CD4-positive, alpha-beta T cell treated with Interleukin-17A for 1 hour (primary cell): ENCODE measurements at regions not wholly inside any gene's neighbourhood (a gene's known extent, or its start where the extent isn't known, plus 50 kb on each side); places are given as distances from the start of the nearest gene placed in this dataset.

Experiments used
- DNase-seq: peaks from one replicate; pipeline ENCODE4 v3.0.0-alpha.2; 2020

DNA sequence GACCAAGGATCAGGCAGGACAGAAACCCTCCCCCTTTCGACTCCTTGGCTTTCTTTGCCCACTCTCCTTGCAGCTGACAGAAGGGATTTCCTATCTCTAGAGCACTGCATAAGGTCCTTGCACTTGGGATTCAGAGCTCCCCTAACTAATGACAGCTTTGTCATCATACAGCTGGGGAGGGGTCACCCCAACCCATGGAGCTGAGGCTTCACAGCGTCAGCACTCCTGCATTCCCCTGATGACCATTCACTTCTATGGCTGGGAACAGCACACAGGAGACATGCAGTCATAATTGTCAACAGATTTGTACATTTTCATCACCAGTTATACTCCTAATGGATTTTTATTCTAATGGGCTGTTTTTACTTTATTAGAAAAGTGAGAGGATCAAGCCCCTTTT, 161.7 kb upstream of the C1orf87 start:
- no peak for DNase-seq

- DNase-seq = no peak
These were observed 161.2 kb upstream of the C1orf87 start for GRCh38 chr1:60234776-60235175.

GRCh38 chr1:60229821-60230220, 156.3 kb upstream of the C1orf87 start:
- no peak for DNase-seq

DNA sequence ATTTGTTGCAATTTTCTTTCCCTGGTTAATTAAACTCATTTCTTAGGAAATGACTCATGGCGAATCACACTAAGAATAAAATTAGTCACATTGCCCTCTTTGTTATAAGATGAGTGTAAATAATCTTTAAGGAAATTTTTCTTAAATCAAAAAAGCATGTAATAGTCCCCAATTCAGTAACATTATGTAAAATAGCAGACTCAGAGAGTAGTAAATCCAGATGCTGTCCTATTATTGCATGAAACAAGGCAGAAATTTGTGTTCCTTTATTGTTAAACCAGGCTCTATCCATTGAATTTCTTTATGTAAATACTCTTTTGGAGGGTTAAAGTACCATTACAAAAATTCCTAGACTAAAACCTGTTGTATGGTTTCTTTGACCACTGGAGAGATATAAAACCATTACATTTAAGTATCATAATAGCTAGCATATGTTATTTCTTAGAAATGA, 154.5 kb upstream of the C1orf87 start:
- DNase-seq = no peak

- DNase-seq = no peak
These were observed 154.0 kb upstream of the C1orf87 start for GRCh38 chr1:60227601-60228000.

GRCh38 chr1:60225486-60225885, 151.9 kb upstream of the C1orf87 start:
- DNase-seq = no peak

GRCh38 chr1:60224523-60224922, 151.0 kb upstream of the C1orf87 start:
- DNase-seq = no peak

GRCh38 chr1:60223158-60223557, 149.6 kb upstream of the C1orf87 start:
- no peak for DNase-seq

GRCh38 chr1:60222360-60223115, 149.0 kb upstream of the C1orf87 start:
- no peak for DNase-seq

- DNase-seq = no peak
These were observed 139.7 kb upstream of the C1orf87 start for GRCh38 chr1:60213253-60213652.

GRCh38 chr1:60196026-60196425, 122.5 kb upstream of the C1orf87 start:
- no peak for DNase-seq

GRCh38 chr1:60185684-60186083, 112.1 kb upstream of the C1orf87 start:
- DNase-seq = no peak

GRCh38 chr1:60184521-60184920, 111.0 kb upstream of the C1orf87 start:
- no peak for DNase-seq

GRCh38 chr1:60173729-60174505, 100.3 kb upstream of the C1orf87 start:
- no peak for DNase-seq

DNA sequence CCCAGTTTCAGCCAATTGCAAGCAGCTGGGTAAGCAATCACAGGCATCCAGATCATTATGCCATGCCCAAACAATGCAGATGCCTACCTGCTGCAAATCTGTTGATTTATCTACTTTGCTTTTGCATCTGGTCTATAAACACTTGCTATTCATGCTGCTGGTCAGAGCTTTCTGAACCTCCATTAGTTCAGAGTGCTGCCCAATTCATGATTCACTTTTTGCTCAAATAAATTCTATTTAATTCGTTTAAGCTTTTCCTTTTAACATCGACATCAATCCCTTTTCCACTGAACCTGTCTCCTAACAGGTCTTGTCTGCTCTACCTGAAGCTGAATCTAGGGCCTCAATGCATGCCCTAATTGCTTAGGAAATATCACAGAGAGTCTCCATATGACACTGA, 99.4 kb upstream of the C1orf87 start:
- no peak for DNase-seq

GRCh38 chr1:60171801-60172200, 98.2 kb upstream of the C1orf87 start:
- DNase-seq = no peak

GRCh38 chr1:60170709-60171108, 97.1 kb upstream of the C1orf87 start:
- no peak for DNase-seq

- no peak for DNase-seq
These were observed 95.6 kb upstream of the C1orf87 start for GRCh38 chr1:60169206-60169605.

DNA sequence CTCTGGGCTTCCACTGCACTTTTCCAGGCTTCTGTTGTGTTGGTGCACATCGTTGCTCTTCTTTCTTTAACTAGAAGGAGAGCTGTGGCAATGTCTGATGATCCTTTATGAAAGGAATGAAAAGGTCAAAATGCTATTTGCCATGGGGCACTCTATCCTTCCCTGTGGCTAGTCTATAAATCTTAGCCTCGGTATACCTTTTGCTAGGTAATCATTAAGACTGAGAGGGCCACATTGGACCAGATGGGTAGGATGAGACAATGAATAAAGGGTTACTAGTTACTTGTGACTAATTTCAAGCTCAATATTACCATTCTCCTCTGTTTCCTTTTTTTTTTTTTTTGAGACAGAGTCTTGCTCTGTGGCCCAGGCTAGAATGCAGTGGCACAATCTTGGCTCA, 89.4 kb upstream of the C1orf87 start:
- DNase-seq = no peak

DNA sequence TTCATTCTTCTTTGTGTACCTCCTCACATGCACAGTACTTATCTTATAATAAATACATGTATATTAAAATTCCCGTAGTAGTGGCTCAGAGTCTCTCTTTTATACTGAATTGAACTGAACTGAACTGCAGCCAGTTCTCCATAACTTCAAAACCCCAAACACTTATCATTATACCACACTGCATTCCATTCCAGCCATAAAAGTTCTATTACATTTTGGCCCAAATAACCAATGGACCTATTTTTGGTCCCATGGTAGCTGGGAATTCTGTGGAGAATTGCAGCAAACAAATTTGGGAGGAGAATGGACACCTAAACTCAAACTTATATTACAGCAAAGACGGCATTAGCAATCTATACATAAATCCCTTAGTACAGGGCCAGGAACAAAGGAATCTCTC, 86.6 kb upstream of the C1orf87 start:
- no peak for DNase-seq

- DNase-seq = no peak
These were observed 82.8 kb upstream of the C1orf87 start for GRCh38 chr1:60156371-60156770.

- DNase-seq = no peak
These were observed 80.4 kb upstream of the C1orf87 start for GRCh38 chr1:60153961-60154360.

DNA sequence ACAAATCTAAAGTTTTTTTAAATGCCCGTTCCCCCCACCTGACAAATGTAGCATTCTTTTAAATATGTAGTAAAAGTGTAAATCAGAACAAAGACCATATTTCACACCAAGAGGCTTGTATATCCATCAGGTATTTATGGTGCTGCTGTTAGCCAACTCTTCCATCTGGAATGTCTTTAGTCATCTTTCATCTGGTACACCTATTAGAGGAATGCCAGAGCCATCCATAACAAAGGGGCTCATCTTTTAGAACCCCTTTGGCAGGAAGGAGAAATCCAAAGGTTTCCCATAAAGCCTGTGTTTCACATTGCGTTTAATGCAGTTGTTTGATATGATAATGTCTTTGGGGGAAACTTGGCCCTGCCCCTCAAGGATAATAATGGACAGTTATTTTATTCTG, 79.3 kb upstream of the C1orf87 start:
- no peak for DNase-seq

GRCh38 chr1:60151311-60151710, 77.7 kb upstream of the C1orf87 start:
- DNase-seq = no peak
